ENCODE measurements at regions not wholly inside any gene's neighbourhood (a gene's known extent, or its start where the extent isn't known, plus 50 kb on each side); places are given as distances from the start of the nearest gene placed in this dataset.

GRCh38 chr3:10707400-10708215, 108.4 kb upstream of the SLC6A11 start:
- intact Hi-C loops (cut with micrococcal nuclease; ENCODE audit: unreplicated experiment), result no loop called here
- no TSS peak for BruUV-seq (replicated peaks)
- Histone ChIP-seq H3K27me3 (ENCODE audit: control insufficient read depth, insufficient read depth, low read length) (peaks cover 10% of the 10 kb centered on the region; the same call in 1 of the 2 replicates), H3K36me3 (ENCODE audit: control insufficient read depth, insufficient read depth, low read length) (no peaks in the 10 kb centered on the region), H3K9me3 (ENCODE audit: control insufficient read depth, insufficient read depth, low read depth, low read length) (no peaks in the 10 kb centered on the region), H3K4me3 (ENCODE audit: low read depth in 2 of 2, low read length in 2 of 2) (no peak overlapping the region), H3K27ac (ENCODE audit: low read length) (no peak overlapping the region), H3K4me1 (ENCODE audit: control insufficient read depth, insufficient read depth, low read length) (no peaks in the 10 kb centered on the region)
- in situ Hi-C loops (cut with HindIII; ENCODE audit: low pct_unique_long_range_greater_than_20kb, low sequenced_read_pairs), result no loop called here
- no peak for DNase-seq (ENCODE audit: low read depth, low spot score)
- TF ChIP-seq CTCF (IDR thresholded peaks at IDR 0.05) (peak; percentile 19), POLR2AphosphoS5 (IDR thresholded peaks at IDR 0.05; ENCODE audit: low read depth, low read length) (no peak)
- POLR2A ChIA-PET, result interaction anchor here (0.6 kb wide), 1 partner anchor 418 kb away, joined by 7 read pairs; no protein-coding TSS in a partner anchor
- CTCF ChIA-PET, result no interaction called here
- peak; percentile 56 for ATAC-seq

DNA sequence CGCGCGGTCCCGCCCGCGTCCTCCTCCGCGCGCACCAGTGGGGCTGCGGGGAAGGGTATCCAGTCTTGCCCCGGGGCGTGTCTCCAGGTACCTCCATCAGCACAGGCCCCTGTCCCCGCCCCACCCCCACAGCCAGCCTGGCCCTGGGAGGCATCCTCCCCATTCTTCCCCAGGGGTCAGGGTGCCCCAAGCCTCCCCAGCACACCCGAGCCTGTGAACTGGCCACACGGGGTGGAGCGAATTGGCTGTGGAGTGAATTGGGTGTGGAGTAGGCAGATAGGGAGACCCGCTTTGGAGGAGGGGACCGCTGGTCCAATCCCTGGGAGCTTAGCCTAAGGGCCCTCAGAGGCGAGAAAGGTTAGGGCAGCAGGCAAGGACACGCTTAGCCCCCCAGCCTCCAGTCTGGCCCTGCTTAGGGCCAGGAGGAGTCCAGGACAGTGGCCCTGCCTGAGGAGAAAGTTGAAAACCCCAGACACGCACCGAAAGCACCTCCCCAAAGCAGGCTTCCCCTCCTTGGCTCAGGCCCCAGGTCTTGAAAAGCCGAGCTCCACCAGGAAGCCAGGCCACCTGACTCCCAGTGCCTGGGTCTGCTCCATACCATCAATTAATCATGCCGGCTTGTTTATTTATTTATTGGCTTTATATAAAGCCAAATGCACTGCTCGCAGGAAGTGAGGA, 107.7 kb upstream of the SLC6A11 start:
- ChIA-PET POLR2A (no interaction called here), CTCF (no interaction called here)
- H3K4me1 ChIP-seq (ENCODE audit: control insufficient read depth, insufficient read depth, low read length), result no peaks in the 10 kb centered on the region
- ATAC-seq, result no peak
- DNase-seq (ENCODE audit: low read depth, low spot score), result no peak
- no TSS peak for BruUV-seq (replicated peaks)
- intact Hi-C loops (cut with micrococcal nuclease; ENCODE audit: unreplicated experiment) (no loop called here), in situ Hi-C loops (cut with HindIII; ENCODE audit: low pct_unique_long_range_greater_than_20kb, low sequenced_read_pairs) (no loop called here)
- no peak overlapping the region for H3K27ac ChIP-seq (ENCODE audit: low read length)
- TF ChIP-seq, protein P1, sequence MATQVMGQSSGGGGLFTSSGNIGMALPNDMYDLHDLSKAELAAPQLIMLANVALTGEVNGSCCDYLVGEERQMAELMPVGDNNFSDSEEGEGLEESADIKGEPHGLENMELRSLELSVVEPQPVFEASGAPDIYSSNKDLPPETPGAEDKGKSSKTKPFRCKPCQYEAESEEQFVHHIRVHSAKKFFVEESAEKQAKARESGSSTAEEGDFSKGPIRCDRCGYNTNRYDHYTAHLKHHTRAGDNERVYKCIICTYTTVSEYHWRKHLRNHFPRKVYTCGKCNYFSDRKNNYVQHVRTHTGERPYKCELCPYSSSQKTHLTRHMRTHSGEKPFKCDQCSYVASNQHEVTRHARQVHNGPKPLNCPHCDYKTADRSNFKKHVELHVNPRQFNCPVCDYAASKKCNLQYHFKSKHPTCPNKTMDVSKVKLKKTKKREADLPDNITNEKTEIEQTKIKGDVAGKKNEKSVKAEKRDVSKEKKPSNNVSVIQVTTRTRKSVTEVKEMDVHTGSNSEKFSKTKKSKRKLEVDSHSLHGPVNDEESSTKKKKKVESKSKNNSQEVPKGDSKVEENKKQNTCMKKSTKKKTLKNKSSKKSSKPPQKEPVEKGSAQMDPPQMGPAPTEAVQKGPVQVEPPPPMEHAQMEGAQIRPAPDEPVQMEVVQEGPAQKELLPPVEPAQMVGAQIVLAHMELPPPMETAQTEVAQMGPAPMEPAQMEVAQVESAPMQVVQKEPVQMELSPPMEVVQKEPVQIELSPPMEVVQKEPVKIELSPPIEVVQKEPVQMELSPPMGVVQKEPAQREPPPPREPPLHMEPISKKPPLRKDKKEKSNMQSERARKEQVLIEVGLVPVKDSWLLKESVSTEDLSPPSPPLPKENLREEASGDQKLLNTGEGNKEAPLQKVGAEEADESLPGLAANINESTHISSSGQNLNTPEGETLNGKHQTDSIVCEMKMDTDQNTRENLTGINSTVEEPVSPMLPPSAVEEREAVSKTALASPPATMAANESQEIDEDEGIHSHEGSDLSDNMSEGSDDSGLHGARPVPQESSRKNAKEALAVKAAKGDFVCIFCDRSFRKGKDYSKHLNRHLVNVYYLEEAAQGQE (IDR thresholded peaks at IDR 0.05; ENCODE audit: insufficient read depth in 1 of 2, low read depth in 2 of 2, low read length in 1 of 2), result no peak
- TF ChIP-seq CTCF (IDR thresholded peaks at IDR 0.05), result no peak
- TF ChIP-seq SIN3A (IDR thresholded peaks at IDR 0.05; ENCODE audit: borderline replicate concordance, insufficient read depth, low read depth, low read length), result no peak
- no peak for TF ChIP-seq TCF7L2 (IDR thresholded peaks at IDR 0.05; ENCODE audit: low read depth, low read length)
- TF ChIP-seq POLR2AphosphoS5 (IDR thresholded peaks at IDR 0.05; ENCODE audit: low read depth, low read length), result no peak
- no peaks in the 10 kb centered on the region for H3K9me3 ChIP-seq (ENCODE audit: control insufficient read depth, insufficient read depth, low read depth, low read length)
- H3K36me3 ChIP-seq (ENCODE audit: control insufficient read depth, insufficient read depth, low read length), result no peaks in the 10 kb centered on the region
- peaks cover 10% of the 10 kb centered on the region; the same call in 1 of the 2 replicates for H3K27me3 ChIP-seq (ENCODE audit: control insufficient read depth, insufficient read depth, low read length)
- H3K4me3 ChIP-seq (ENCODE audit: low read depth in 2 of 2, low read length in 2 of 2), result no peak overlapping the region
